Astrocyte (in vitro differentiated cells and primary cell): ENCODE measurements at regions not wholly inside any gene's neighbourhood (a gene's known extent, or its start where the extent isn't known, plus 50 kb on each side); places are given as distances from the start of the nearest gene placed in this dataset.

Source experiments
- DNase-seq: peaks from one replicate; pipeline ENCODE4 v3.0.0-alpha.2; 2010; ENCODE audit warnings: low read depth
- FAIRE-seq: peaks from 2 replicates; lab custom pipeline; 2011; peaks lifted over from hg19 to GRCh38; lab: Jason Lieb, UNC
- H2AFZ ChIP-seq: 2 replicates; pipeline ENCODE4 v1.6.0; 2012; ENCODE audit warnings: low read depth, low read length, inconsistent platforms
- H3K27ac ChIP-seq: 2 replicates; pipeline ENCODE4 v1.5.1; 2011; ENCODE audit warnings: low read depth, low read length, inconsistent platforms
- H3K27me3 ChIP-seq: 2 replicates; pipeline ENCODE4 v1.6.0; 2011; ENCODE audit warnings: low read length, inconsistent platforms; ENCODE audit not compliant: insufficient read depth
- H3K36me3 ChIP-seq: 2 replicates; pipeline ENCODE4 v1.5.1; 2011; ENCODE audit warnings: low read length, inconsistent platforms; ENCODE audit not compliant: insufficient read depth
- H3K4me1 ChIP-seq: 2 replicates; pipeline ENCODE4 v1.5.1; 2011; ENCODE audit warnings: low read length, inconsistent platforms; ENCODE audit not compliant: insufficient read depth
- H3K4me2 ChIP-seq: 2 replicates; pipeline ENCODE4 v1.6.0; 2012; ENCODE audit warnings: low read length, inconsistent platforms
- H3K4me3 ChIP-seq: 2 replicates; pipeline ENCODE4 v1.5.1; 2011; ENCODE audit warnings: low read depth, mild to moderate bottlenecking, low read length, inconsistent platforms; ENCODE audit not compliant: insufficient read depth
- H3K79me2 ChIP-seq: 2 replicates; pipeline ENCODE4 v1.6.0; 2012; ENCODE audit warnings: mild to moderate bottlenecking, low read length, inconsistent platforms; ENCODE audit not compliant: insufficient read depth
- H3K9ac ChIP-seq: 2 replicates; pipeline ENCODE4 v1.6.0; 2012; ENCODE audit warnings: mild to moderate bottlenecking, low read length, inconsistent platforms
- H3K9me3 ChIP-seq: 2 replicates; pipeline ENCODE4 v1.5.1; 2012; ENCODE audit warnings: low read depth, mild to moderate bottlenecking, low read length, inconsistent platforms; ENCODE audit not compliant: insufficient read depth
- H4K20me1 ChIP-seq: 2 replicates; pipeline ENCODE4 v1.6.0; 2012; ENCODE audit warnings: low read length, inconsistent platforms; ENCODE audit not compliant: insufficient read depth
- H3K27ac Mint-ChIP-seq: one replicate; pipeline ENCODE4 v1.8.0; 2021; ENCODE audit warnings: mild to moderate bottlenecking, mixed read lengths; ENCODE audit not compliant: unreplicated experiment
- H3K27me3 Mint-ChIP-seq: one replicate; pipeline ENCODE4 v1.8.0; 2021; ENCODE audit warnings: low read depth, mixed read lengths; ENCODE audit not compliant: unreplicated experiment
- H3K36me3 Mint-ChIP-seq: one replicate; pipeline ENCODE4 v1.8.0; 2021; ENCODE audit warnings: low read depth, mixed read lengths; ENCODE audit not compliant: unreplicated experiment
- H3K4me1 Mint-ChIP-seq: one replicate; pipeline ENCODE4 v1.8.0; 2021; ENCODE audit warnings: low read depth, mixed read lengths; ENCODE audit not compliant: unreplicated experiment
- H3K4me3 Mint-ChIP-seq: one replicate; pipeline ENCODE4 v1.8.0; 2021; ENCODE audit warnings: mild to moderate bottlenecking, moderate library complexity, mixed read lengths; ENCODE audit not compliant: unreplicated experiment
- H3K9me3 Mint-ChIP-seq: one replicate; pipeline ENCODE4 v1.8.0; 2021; ENCODE audit warnings: mild to moderate bottlenecking, mixed read lengths; ENCODE audit not compliant: unreplicated experiment
- CTCF ChIP-seq: IDR thresholded peaks from 2 replicates; pipeline ENCODE4 v1.5.1; 2011; ENCODE audit warnings: low read depth, mild to moderate bottlenecking, inconsistent platforms, low read length, moderate library complexity; ENCODE audit not compliant: insufficient read depth
- EZH2 ChIP-seq: IDR thresholded peaks from 2 replicates; pipeline ENCODE4 v1.6.1; 2012; ENCODE audit warnings: mild to moderate bottlenecking, low read length, inconsistent platforms; ENCODE audit not compliant: insufficient read depth

- Histone ChIP-seq H2AFZ (no peak overlapping the region), H3K9ac (no peak overlapping the region), H3K79me2 (no peaks in the 10 kb centered on the region), H4K20me1 (no peaks in the 10 kb centered on the region), H3K4me1 (no peaks in the 10 kb centered on the region), H3K27ac (no peak overlapping the region), H3K4me2 (no peak overlapping the region), H3K36me3 (no peaks in the 10 kb centered on the region), H3K27me3 (no peaks in the 10 kb centered on the region), H3K4me3 (no peak overlapping the region), H3K9me3 (peaks cover 3% of the 10 kb centered on the region)
- TF ChIP-seq EZH2 (no peak), CTCF (no peak)
- Mint-ChIP-seq H3K27ac (no peak overlapping the region), H3K36me3 (no peaks in the 10 kb centered on the region), H3K27me3 (no peaks in the 10 kb centered on the region), H3K4me1 (no peaks in the 10 kb centered on the region), H3K9me3 (no peaks in the 10 kb centered on the region), H3K4me3 (no peak overlapping the region)
- DNase-seq, result no peak
- no peak for FAIRE-seq
Observed at GRCh38 chr4:58075724-58076123, 965.5 kb upstream of the IGFBP7 start.

- no peak for TF ChIP-seq EZH2
- no peak for TF ChIP-seq CTCF
- Histone ChIP-seq H4K20me1 (no peaks in the 10 kb centered on the region), H3K36me3 (no peaks in the 10 kb centered on the region), H2AFZ (no peak overlapping the region), H3K27me3 (no peaks in the 10 kb centered on the region), H3K4me3 (no peak overlapping the region), H3K9me3 (peaks cover 3% of the 10 kb centered on the region), H3K9ac (no peak overlapping the region), H3K27ac (no peak overlapping the region), H3K4me2 (no peak overlapping the region), H3K79me2 (no peaks in the 10 kb centered on the region), H3K4me1 (no peaks in the 10 kb centered on the region)
- Mint-ChIP-seq H3K27me3 (no peaks in the 10 kb centered on the region), H3K27ac (no peak overlapping the region), H3K9me3 (no peaks in the 10 kb centered on the region), H3K36me3 (no peaks in the 10 kb centered on the region), H3K4me3 (no peak overlapping the region), H3K4me1 (no peaks in the 10 kb centered on the region)
- no peak for FAIRE-seq
- no peak for DNase-seq
Observed at GRCh38 chr4:58074382-58074781, 964.2 kb upstream of the IGFBP7 start.

GRCh38 chr4:58070726-58071125, 960.5 kb upstream of the IGFBP7 start:
- no peaks in the 10 kb centered on the region for H3K9me3 Mint-ChIP-seq
- no peak overlapping the region for H3K4me3 ChIP-seq
- TF ChIP-seq CTCF (no peak), EZH2 (no peak)
- H3K36me3 ChIP-seq, result no peaks in the 10 kb centered on the region
- H3K4me1 Mint-ChIP-seq, result no peaks in the 10 kb centered on the region
- H3K4me1 ChIP-seq, result no peaks in the 10 kb centered on the region
- no peaks in the 10 kb centered on the region for H3K27me3 ChIP-seq
- no peaks in the 10 kb centered on the region for H3K79me2 ChIP-seq
- no peaks in the 10 kb centered on the region for H3K36me3 Mint-ChIP-seq
- H4K20me1 ChIP-seq, result no peaks in the 10 kb centered on the region
- peaks cover 3% of the 10 kb centered on the region for H3K9me3 ChIP-seq
- H3K4me2 ChIP-seq, result no peak overlapping the region
- no peak overlapping the region for H3K27ac ChIP-seq
- H3K27ac Mint-ChIP-seq, result no peak overlapping the region
- FAIRE-seq (no peak), DNase-seq (no peak)
- H3K27me3 Mint-ChIP-seq, result no peaks in the 10 kb centered on the region
- H2AFZ ChIP-seq, result no peak overlapping the region
- no peak overlapping the region for H3K4me3 Mint-ChIP-seq
- no peak overlapping the region for H3K9ac ChIP-seq
